ENCODE measurements at regions not wholly inside any gene's neighbourhood (a gene's known extent, or its start where the extent isn't known, plus 50 kb on each side); places are given as distances from the start of the nearest gene placed in this dataset.

GRCh38 chr3:116643001-116643400, 66.6 kb upstream of the TUSC7 start:
- DNase-seq: no peak

DNA sequence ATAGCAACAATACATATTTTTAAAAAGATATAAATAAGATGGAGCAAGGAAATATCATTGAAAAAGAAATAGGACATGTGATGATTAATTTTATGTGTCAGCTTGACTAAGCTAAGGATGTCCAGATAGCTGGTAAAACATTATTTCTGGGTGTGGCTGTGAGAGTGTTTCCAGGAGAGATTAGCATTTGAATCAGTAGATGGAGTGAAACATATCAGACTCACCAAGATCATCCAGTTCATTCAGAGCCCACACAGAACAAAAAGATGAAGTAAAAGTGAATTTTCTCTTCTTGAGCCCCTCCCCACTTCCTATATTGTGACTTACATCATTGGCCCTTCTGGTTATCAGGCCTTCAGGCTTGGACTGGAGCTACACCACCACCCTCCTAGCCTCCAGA, 61.6 kb upstream of the TUSC7 start:
- DNase-seq: no peak

Data from NCI-H526 (cell line).